Endothelial cell (in vitro differentiated cells): ENCODE measurements at regions not wholly inside any gene's neighbourhood (a gene's known extent, or its start where the extent isn't known, plus 50 kb on each side); places are given as distances from the start of the nearest gene placed in this dataset.
A peak's percentile ranks its signal among the peaks of the same experiment; 100 is the strongest.

Experiments
- DNase-seq: peaks from one replicate; pipeline ENCODE4 v3.0.0; 2021; ENCODE audit warnings: low spot score
- H3K27ac Mint-ChIP-seq: one replicate; pipeline ENCODE4 v1.8.0; 2021; ENCODE audit warnings: mixed read lengths, inconsistent platforms; ENCODE audit not compliant: unreplicated experiment
- H3K27me3 Mint-ChIP-seq: one replicate; pipeline ENCODE4 v1.8.0; 2021; ENCODE audit warnings: mild to moderate bottlenecking, moderate library complexity, mixed read lengths, inconsistent platforms; ENCODE audit not compliant: unreplicated experiment
- H3K36me3 Mint-ChIP-seq: one replicate; pipeline ENCODE4 v1.8.0; 2021; ENCODE audit warnings: mild to moderate bottlenecking, low read depth, mixed read lengths, inconsistent platforms; ENCODE audit not compliant: unreplicated experiment
- H3K4me1 Mint-ChIP-seq: one replicate; pipeline ENCODE4 v1.8.0; 2021; ENCODE audit warnings: mild to moderate bottlenecking, mixed read lengths, inconsistent platforms; ENCODE audit not compliant: unreplicated experiment
- H3K4me3 Mint-ChIP-seq: one replicate; pipeline ENCODE4 v1.8.0; 2021; ENCODE audit warnings: mild to moderate bottlenecking, mixed read lengths, inconsistent platforms; ENCODE audit not compliant: unreplicated experiment
- H3K9me3 Mint-ChIP-seq: one replicate; pipeline ENCODE4 v1.8.0; 2021; ENCODE audit warnings: mixed read lengths, inconsistent platforms; ENCODE audit not compliant: unreplicated experiment
- CTCF ChIP-seq: fragments of 200-600 bp; sonication (generic); IDR thresholded peaks from one replicate; pipeline ENCODE4 v1.5.0; 2021; ENCODE audit warnings: antibody characterized with exemption; ENCODE audit not compliant: unreplicated experiment

- H3K9me3 Mint-ChIP-seq: no peaks in the 10 kb centered on the region
- no peak for TF ChIP-seq CTCF
- H3K27me3 Mint-ChIP-seq: no peaks in the 10 kb centered on the region
- DNase-seq: no peak
- no peaks in the 10 kb centered on the region for H3K4me1 Mint-ChIP-seq
- no peak overlapping the region for H3K4me3 Mint-ChIP-seq
- no peak overlapping the region for H3K27ac Mint-ChIP-seq
- H3K36me3 Mint-ChIP-seq: no peaks in the 10 kb centered on the region
These were observed 107.0 kb upstream of the CTSO start for GRCh38 chr4:156060661-156061060.

- no peak for DNase-seq
- no peak overlapping the region for H3K27ac Mint-ChIP-seq
- no peaks in the 10 kb centered on the region for H3K4me1 Mint-ChIP-seq
- TF ChIP-seq CTCF: no peak
- no peaks in the 10 kb centered on the region for H3K36me3 Mint-ChIP-seq
- H3K9me3 Mint-ChIP-seq: no peaks in the 10 kb centered on the region
- no peak overlapping the region for H3K4me3 Mint-ChIP-seq
- H3K27me3 Mint-ChIP-seq: no peaks in the 10 kb centered on the region
These were observed 99.5 kb upstream of the CTSO start for GRCh38 chr4:156053174-156053573.

GRCh38 chr4:156052116-156052515, 98.5 kb upstream of the CTSO start:
- H3K27me3 Mint-ChIP-seq: no peaks in the 10 kb centered on the region
- H3K9me3 Mint-ChIP-seq: no peaks in the 10 kb centered on the region
- H3K4me1 Mint-ChIP-seq: no peaks in the 10 kb centered on the region
- no peaks in the 10 kb centered on the region for H3K36me3 Mint-ChIP-seq
- no peak overlapping the region for H3K27ac Mint-ChIP-seq
- no peak for TF ChIP-seq CTCF
- no peak for DNase-seq
- H3K4me3 Mint-ChIP-seq: no peak overlapping the region

GRCh38 chr4:156038772-156039171, 85.1 kb upstream of the CTSO start:
- no peak for DNase-seq
- Mint-ChIP-seq H3K4me3 (no peak overlapping the region), H3K4me1 (peaks cover 5% of the 10 kb centered on the region), H3K27ac (no peak overlapping the region), H3K36me3 (no peaks in the 10 kb centered on the region), H3K9me3 (no peaks in the 10 kb centered on the region), H3K27me3 (no peaks in the 10 kb centered on the region)
- TF ChIP-seq CTCF: no peak

GRCh38 chr4:156036496-156036895, 82.8 kb upstream of the CTSO start:
- Mint-ChIP-seq H3K27ac (peak overlapping the region; percentile 59), H3K4me1 (peaks cover 5% of the 10 kb centered on the region), H3K36me3 (no peaks in the 10 kb centered on the region), H3K9me3 (no peaks in the 10 kb centered on the region), H3K27me3 (no peaks in the 10 kb centered on the region), H3K4me3 (no peak overlapping the region)
- no peak for TF ChIP-seq CTCF
- DNase-seq: no peak
